K562 (cell line): ENCODE measurements at regions not wholly inside any gene's neighbourhood (a gene's known extent, or its start where the extent isn't known, plus 50 kb on each side); places are given as distances from the start of the nearest gene placed in this dataset.

ENCODE experiments used
- ATAC-seq: fragments of 200-7000 bp; cut with Tn5 transposase; 3 replicates; pipeline ENCODE4 v1.9.1; 2020; ENCODE audit warnings: moderate library complexity
- BruUV-seq: library from RNA; stranded (reverse); fragments of 400-500 nt; replicated peaks from 2 replicates; lab custom pipeline; 2021; lab: Mats Ljungman, UMichigan
- CTCF ChIA-PET: fragments of 300-600 bp; formaldehyde crosslinking; extraction: SDS; loops from one replicate; lab custom pipeline; 2021; ENCODE audit warnings: low intra/inter-chr PET ratio; lab: Yijun Ruan, JAX
- POLR2A ChIA-PET: fragments of 300-600, 350-650 bp; sonication (Branson Sonifier 250); formaldehyde crosslinking; extraction: SDS; loops from one replicate; lab custom pipeline; 2021; ENCODE audit warnings: antibody characterized with exemption, inconsistent platforms; lab: Yijun Ruan, JAX
- DNase-seq, 4 experiments: peaks; one replicate each; pipeline versions ENCODE4 v3.0.0 to v3.0.0-alpha.2; 2011 to 2018; ENCODE audit warnings: low spot score in 3 of 4, mixed read lengths in 3 of 4; ENCODE audit errors: extremely low read depth in 1 of 4
- FAIRE-seq: peaks from 2 replicates; lab custom pipeline; 2011; peaks lifted over from hg19 to GRCh38; lab: Jason Lieb, UNC
- H2AFZ ChIP-seq: 2 replicates; pipeline ENCODE4 v1.6.0; 2011; ENCODE audit warnings: low read depth, low read length, control low read depth, inconsistent platforms
- H3K27ac ChIP-seq: fragments of 200-600 bp; 3 replicates; pipeline ENCODE4 v1.8.0; 2011; ENCODE audit warnings: low read depth, mild to moderate bottlenecking, control low read depth, inconsistent platforms, low read length, moderate library complexity, mixed read lengths; ENCODE audit errors: extremely low read depth
- H3K27me3 ChIP-seq, 2 experiments: fragments of 300-600 bp in 1 of 2; 2 replicates in 1 of 2; 3 replicates in 1 of 2; pipeline versions ENCODE4 v1.6.0 to v1.8.0; 2011; ENCODE audit warnings: inconsistent platforms in 2 of 2, low read length in 2 of 2, mild to moderate bottlenecking in 1 of 2, mixed read lengths in 1 of 2, moderate library complexity in 1 of 2; ENCODE audit not compliant: control insufficient read depth in 2 of 2, insufficient read depth in 2 of 2
- H3K36me3 ChIP-seq: fragments of 300-600 bp; 3 replicates; pipeline ENCODE4 v1.8.0; 2011; ENCODE audit warnings: mild to moderate bottlenecking, low read length, inconsistent platforms; ENCODE audit not compliant: control insufficient read depth, insufficient read depth
- H3K4me1 ChIP-seq, 2 experiments: fragments of 200-600 bp in 1 of 2; replicated peaks in 1 of 2; 2 replicates in 1 of 2; 3 replicates in 1 of 2; pipeline versions ENCODE4 v1.5.1 to v1.8.0; 2011; ENCODE audit warnings: inconsistent platforms in 2 of 2, low read length in 2 of 2, mild to moderate bottlenecking in 1 of 2, mixed read lengths in 1 of 2, moderate library complexity in 1 of 2; ENCODE audit not compliant: control insufficient read depth in 2 of 2, insufficient read depth in 2 of 2
- H3K4me2 ChIP-seq: 2 replicates; pipeline ENCODE4 v1.6.1; 2011; ENCODE audit warnings: low read length, control low read depth, inconsistent platforms, mixed read lengths; ENCODE audit not compliant: insufficient read depth
- H3K4me3 ChIP-seq: fragments of 200-600 bp; sonication (generic), shearing (Covaris generic); 2 replicates; pipeline ENCODE4 v1.5.1; 2016; ENCODE audit warnings: control low read depth, inconsistent platforms
- H3K79me2 ChIP-seq: fragments of 200-600 bp; 3 replicates; pipeline ENCODE4 v1.8.0; 2011; ENCODE audit warnings: low read length, inconsistent platforms; ENCODE audit not compliant: control insufficient read depth, insufficient read depth
- H3K9ac ChIP-seq, 2 experiments: 2 replicates each; pipeline versions ENCODE4 v1.6.0 to v1.6.1; 2011; ENCODE audit warnings: low read depth in 2 of 2, low read length in 2 of 2, control low read depth in 1 of 2, inconsistent platforms in 1 of 2, mild to moderate bottlenecking in 1 of 2, mixed read lengths in 1 of 2; ENCODE audit not compliant: insufficient read depth in 1 of 2
- H3K9me1 ChIP-seq: one replicate; pipeline ENCODE4 v1.6.0; 2011; ENCODE audit warnings: inconsistent platforms, mild to moderate bottlenecking, low read length, moderate library complexity; ENCODE audit not compliant: control insufficient read depth, insufficient read depth
- H3K9me3 ChIP-seq: replicated peaks from 2 replicates; pipeline ENCODE4 v1.5.1; 2011; ENCODE audit warnings: low read depth, low read length, inconsistent platforms; ENCODE audit not compliant: control insufficient read depth, insufficient read depth
- H4K20me1 ChIP-seq: replicated peaks from 2 replicates; pipeline ENCODE4 v1.6.1; 2011; ENCODE audit warnings: low read length, inconsistent platforms, mixed read lengths; ENCODE audit not compliant: control insufficient read depth, insufficient read depth
- NFE2 ChIP-seq: IDR thresholded peaks from 2 replicates; pipeline ENCODE4 v1.6.1; 2014; ENCODE audit warnings: antibody characterized with exemption, low read depth
- ZC3H4 ChIP-seq: sonication (generic); formaldehyde crosslinking; IDR thresholded peaks from 2 replicates; pipeline ENCODE4 v1.9.0; 2021; ENCODE audit warnings: missing genetic modification reagents, borderline replicate concordance
- WGBS: fragments of 100-300 bp; shearing (Covaris generic); methylation state at CpG from one replicate; pipeline ENCODE4 v1.1.6; 2016; ENCODE audit warnings: low coverage, mixed read lengths; ENCODE audit not compliant: insufficient coverage; ENCODE audit errors: missing lambda C conversion rate; 5-methylcytosine and 5-hydroxymethylcytosine counted together
- in situ Hi-C: fragments of 300-500 bp; cut with MboI; formaldehyde crosslinking; loops from 4 replicates; pipeline ENCODE4 v1.15.0; 2018; ENCODE audit warnings: inconsistent platforms, mixed read lengths
- intact Hi-C: fragments of 100-400 bp; cut with micrococcal nuclease; formaldehyde crosslinking; loops from 2 replicates; pipeline ENCODE4 v1.14.2; 2022
- TF ChIP-seq, protein P1 (sequence below): fragments of 250-450 bp; sonication (Bioruptor Pico); IDR thresholded peaks from 2 replicates; pipeline ENCODE4 v1.5.0; 2021; ENCODE audit warnings: mild to moderate bottlenecking, moderate library complexity

GRCh38 chr10:90977855-90978486 is 57.1 kb upstream of the ANKRD1 start:
- DNase-seq (no peak), FAIRE-seq (no peak), ATAC-seq (no peak)
- Histone ChIP-seq H3K27ac (no peak overlapping the region), H3K4me2 (no peak overlapping the region), H3K36me3 (no peaks in the 10 kb centered on the region), H3K27me3 (peaks cover 0 to 5% of the 10 kb centered on the region in 2 experiments; a peak in 2 of 5 replicates), H4K20me1 (no peaks in the 10 kb centered on the region), H3K4me3 (no peak overlapping the region), H2AFZ (no peak overlapping the region), H3K9me3 (no peaks in the 10 kb centered on the region), H3K9me1 (no peaks in the 10 kb centered on the region), H3K4me1 (no peaks in the 10 kb centered on the region), H3K9ac (no peak overlapping the region), H3K79me2 (no peaks in the 10 kb centered on the region)
- WGBS: 0% methylated on average over 3 of the region's 3 CpGs
- TF ChIP-seq ZC3H4 (CRISPR knock-in tag): no peak
- TF ChIP-seq, protein P1, sequence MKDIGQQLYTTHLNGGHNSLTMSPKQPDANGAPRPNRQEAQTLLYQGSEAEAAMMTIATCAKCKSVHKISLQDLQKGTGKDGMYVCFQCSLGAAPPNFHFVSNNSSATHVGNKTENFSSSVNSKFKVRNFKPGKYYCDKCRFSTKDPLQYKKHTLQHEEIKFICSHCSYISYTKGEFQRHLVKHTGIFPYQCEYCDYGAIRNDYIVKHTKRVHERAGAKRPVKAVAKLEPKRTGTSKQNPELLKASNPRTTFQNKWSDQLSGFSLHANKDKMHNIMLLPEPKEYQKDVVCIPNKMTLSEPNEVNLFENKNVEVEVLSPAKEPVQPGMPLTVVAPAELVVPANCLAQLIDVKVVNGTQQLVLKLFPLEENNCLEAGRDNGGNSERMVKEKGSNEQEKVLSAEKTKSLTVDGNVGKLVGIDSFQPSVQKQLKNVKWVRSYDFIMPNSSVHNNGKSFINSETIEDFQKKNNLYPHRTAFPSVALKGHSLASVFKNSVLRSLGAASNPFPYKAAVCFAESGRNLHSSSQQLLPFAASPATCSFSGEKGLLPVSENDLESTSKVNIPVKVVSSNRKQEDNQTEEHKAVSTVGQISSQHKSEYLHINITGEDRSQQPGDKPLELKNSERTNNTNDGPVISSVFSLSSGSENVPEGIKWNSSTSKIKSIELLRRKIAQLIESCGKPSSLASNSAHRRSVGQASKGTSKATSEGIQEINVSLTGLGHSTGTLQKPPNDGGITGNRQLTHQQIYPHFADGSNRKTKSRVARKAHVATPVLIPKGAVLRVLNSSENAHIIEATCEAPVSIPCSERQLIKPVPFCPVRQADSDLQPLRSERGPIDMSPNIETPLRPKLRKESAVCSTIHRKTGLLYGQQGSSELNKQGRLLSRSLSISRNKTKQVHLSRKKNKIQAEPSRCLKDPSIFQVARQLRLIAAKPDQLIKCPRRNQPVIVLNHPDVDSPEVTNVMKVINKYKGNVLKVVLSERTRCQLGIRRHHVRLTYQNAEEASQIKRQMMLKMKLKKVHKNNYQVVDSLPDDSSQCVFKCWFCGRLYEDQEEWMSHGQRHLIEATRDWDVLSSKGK: no peak
- no peak for TF ChIP-seq NFE2
- in situ Hi-C loops: no loop called here
- no TSS peak for BruUV-seq
- CTCF ChIA-PET: no interaction called here
- POLR2A ChIA-PET: no interaction called here
- intact Hi-C loops: no loop called here
